ENCODE measurements at regions not wholly inside any gene's neighbourhood (a gene's known extent, or its start where the extent isn't known, plus 50 kb on each side); places are given as distances from the start of the nearest gene placed in this dataset.

DNA sequence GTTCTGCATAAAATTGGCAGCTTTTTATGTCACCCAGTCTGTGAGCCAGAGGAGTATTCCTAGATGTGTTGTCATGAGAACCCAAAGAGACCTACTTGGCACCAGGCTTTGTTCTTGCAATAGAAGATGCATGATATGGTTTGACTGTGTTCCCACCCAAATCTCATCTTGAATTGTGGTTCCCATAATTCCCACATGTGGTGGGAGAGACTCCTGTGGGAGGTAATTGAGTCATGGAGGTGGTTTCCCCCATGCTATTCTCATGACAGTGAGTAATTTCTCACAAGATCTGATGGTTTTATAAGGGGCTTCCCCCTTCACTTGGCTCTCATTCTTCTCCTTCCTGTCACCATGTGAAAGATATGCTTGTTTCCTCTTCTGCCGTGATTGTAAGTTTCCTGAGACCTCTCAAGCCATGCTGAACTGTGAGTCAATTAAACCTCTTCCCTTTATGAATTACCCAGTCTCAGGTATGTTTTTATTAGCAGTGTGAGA, 572.0 kb upstream of the ATP2B1 start:
- Mint-ChIP-seq H3K36me3 (no peaks in the 10 kb centered on the region), H3K27ac (no peak overlapping the region), H3K9me3 (peaks cover 2 to 31% (median 6%) of the 10 kb centered on the region in 3 donors), H3K4me1 (peaks cover 0 to 3% (median 3%) of the 10 kb centered on the region in 3 donors), H3K27me3 (no peaks in the 10 kb centered on the region), H3K4me3 (peak overlapping the region in 1 of 4 donors; percentile 50)

DNA sequence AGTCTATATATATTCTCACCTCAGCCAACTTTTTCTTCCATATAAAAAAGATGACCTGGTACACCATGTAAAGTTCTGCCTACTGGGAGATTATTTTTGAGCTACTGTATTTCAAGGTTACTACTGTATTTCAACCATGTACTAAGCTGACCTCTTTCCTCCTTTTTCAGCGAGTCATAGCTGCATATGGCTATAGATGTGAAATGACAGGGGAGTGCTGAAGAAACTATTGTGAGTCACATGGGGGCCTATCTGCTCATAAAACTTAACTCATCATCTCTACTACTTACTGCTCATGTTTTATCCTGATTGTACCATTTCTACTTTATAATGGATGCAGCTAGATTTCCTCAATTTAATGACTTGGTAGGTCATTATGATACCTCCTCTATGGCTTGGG, 571.4 kb upstream of the ATP2B1 start:
- no peaks in the 10 kb centered on the region for H3K36me3 Mint-ChIP-seq
- H3K27ac Mint-ChIP-seq, result no peak overlapping the region
- peaks cover 2 to 31% (median 6%) of the 10 kb centered on the region in 3 donors for H3K9me3 Mint-ChIP-seq
- no peak overlapping the region for H3K4me3 Mint-ChIP-seq
- peaks cover 0 to 3% (median 3%) of the 10 kb centered on the region in 3 donors for H3K4me1 Mint-ChIP-seq
- no peaks in the 10 kb centered on the region for H3K27me3 Mint-ChIP-seq

- H3K4me3 Mint-ChIP-seq, result no peak overlapping the region
- peaks cover 3% of the 10 kb centered on the region for H3K36me3 Mint-ChIP-seq
- peaks cover 0 to 3% (median 0%) of the 10 kb centered on the region in 3 donors for H3K4me1 Mint-ChIP-seq
- H3K27me3 Mint-ChIP-seq, result no peaks in the 10 kb centered on the region
- peaks cover 0 to 6% (median 0%) of the 10 kb centered on the region in 3 donors for H3K9me3 Mint-ChIP-seq
- H3K27ac Mint-ChIP-seq, result no peak overlapping the region
These were observed 566.5 kb upstream of the ATP2B1 start for GRCh38 chr12:90275088-90275487.

- Mint-ChIP-seq H3K36me3 (peaks cover 4% of the 10 kb centered on the region), H3K27me3 (no peaks in the 10 kb centered on the region), H3K4me1 (peaks cover 0 to 2% (median 0%) of the 10 kb centered on the region in 3 donors), H3K27ac (no peak overlapping the region), H3K9me3 (no peaks in the 10 kb centered on the region), H3K4me3 (no peak overlapping the region)
These were observed 565.8 kb upstream of the ATP2B1 start for GRCh38 chr12:90274407-90274806.

DNA sequence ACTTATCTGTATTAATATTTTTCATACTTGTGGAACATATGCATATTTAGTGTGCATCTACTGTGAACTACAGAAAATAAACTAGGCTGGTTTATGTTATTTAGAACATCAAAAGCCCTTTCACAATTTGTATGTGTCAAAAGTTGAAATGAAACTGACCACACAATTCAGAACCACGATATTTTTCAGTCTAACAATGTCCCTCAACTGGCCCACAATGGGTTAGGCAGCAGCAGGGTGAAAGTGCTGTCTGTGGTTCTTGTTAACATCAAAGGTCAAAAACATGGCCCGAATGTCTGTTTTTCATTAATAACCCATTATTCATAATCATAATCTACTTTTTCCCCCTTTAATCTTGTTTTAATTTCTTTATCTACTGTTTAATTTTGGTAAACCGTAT, 559.9 kb upstream of the ATP2B1 start:
- Mint-ChIP-seq H3K9me3 (peaks cover 0 to 1% (median 0%) of the 10 kb centered on the region in 3 donors), H3K4me1 (peaks cover 0 to 6% (median 4%) of the 10 kb centered on the region in 3 donors), H3K36me3 (peaks cover 6% of the 10 kb centered on the region), H3K4me3 (no peak overlapping the region), H3K27me3 (no peaks in the 10 kb centered on the region), H3K27ac (no peak overlapping the region)

GRCh38 chr12:90262251-90262650, 553.6 kb upstream of the ATP2B1 start:
- H3K36me3 Mint-ChIP-seq, result peaks cover 4% of the 10 kb centered on the region
- no peaks in the 10 kb centered on the region for H3K27me3 Mint-ChIP-seq
- H3K4me3 Mint-ChIP-seq, result no peak overlapping the region
- H3K4me1 Mint-ChIP-seq, result peaks cover 0 to 3% (median 2%) of the 10 kb centered on the region in 3 donors
- H3K9me3 Mint-ChIP-seq, result peaks cover 0 to 1% (median 0%) of the 10 kb centered on the region in 3 donors
- H3K27ac Mint-ChIP-seq, result no peak overlapping the region

GRCh38 chr12:90261283-90261682, 552.6 kb upstream of the ATP2B1 start:
- peaks cover 0 to 1% (median 0%) of the 10 kb centered on the region in 3 donors for H3K9me3 Mint-ChIP-seq
- H3K36me3 Mint-ChIP-seq, result peaks cover 4% of the 10 kb centered on the region
- no peak overlapping the region for H3K4me3 Mint-ChIP-seq
- no peaks in the 10 kb centered on the region for H3K27me3 Mint-ChIP-seq
- no peak overlapping the region for H3K27ac Mint-ChIP-seq
- peaks cover 0 to 2% (median 0%) of the 10 kb centered on the region in 3 donors for H3K4me1 Mint-ChIP-seq

DNA sequence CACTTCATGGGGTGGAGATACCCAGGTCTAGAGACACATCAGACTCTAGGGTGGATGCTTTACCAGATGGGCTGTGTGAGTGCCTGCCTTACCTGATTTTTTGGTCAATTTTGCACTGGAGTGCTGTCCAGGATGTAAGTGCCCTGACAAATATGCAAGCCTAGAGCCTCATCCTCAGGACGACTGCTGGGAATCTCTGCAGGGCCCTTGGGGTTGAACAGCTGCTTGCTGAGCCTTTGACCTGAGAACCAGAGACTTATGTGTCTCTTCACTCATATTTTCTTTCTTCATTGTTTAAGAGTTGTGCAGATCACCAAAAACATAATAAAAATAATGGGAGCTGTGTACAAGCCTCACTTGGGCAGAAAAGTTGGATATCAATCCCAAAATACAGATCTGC, 551.5 kb upstream of the ATP2B1 start:
- no peaks in the 10 kb centered on the region for H3K27me3 Mint-ChIP-seq

DNA sequence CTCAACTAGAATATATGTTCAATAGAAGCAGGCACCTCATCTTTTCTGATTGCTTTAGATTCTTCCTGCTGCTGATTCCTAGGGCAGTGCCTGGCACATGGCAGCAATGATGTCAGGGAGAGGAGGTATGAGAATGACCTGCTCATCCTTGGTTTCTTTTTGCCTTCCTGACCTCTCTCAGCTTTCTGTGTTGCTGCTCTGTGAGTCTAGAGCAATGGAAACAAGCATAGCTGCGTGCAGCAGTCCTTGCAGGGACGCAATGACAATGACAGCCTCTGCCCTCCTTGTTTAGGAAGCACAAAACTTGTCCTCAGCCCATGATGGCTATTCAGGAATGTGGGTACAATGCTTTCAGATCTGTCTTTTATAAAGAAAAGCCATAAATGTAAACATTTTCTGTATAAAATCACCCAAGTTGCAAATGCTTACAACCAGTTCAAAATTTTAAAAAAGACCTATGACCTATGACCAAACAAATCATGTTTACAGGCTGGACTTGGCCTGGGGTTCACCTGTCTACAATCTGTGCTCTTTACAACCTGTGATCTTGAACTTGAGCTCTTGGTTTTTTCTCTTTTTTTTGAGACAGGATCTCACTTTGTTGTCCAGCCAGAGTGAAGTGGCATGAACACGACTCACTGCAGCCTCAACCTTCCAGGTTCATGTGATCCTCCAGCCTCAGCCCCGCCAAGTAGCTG, 549.4 kb upstream of the ATP2B1 start:
- H3K4me3 Mint-ChIP-seq, result no peak overlapping the region
- H3K36me3 Mint-ChIP-seq, result no peaks in the 10 kb centered on the region
- no peak overlapping the region for H3K27ac Mint-ChIP-seq
- no peaks in the 10 kb centered on the region for H3K27me3 Mint-ChIP-seq
- no peaks in the 10 kb centered on the region for H3K9me3 Mint-ChIP-seq
- peaks cover 11 to 12% (median 11%) of the 10 kb centered on the region in 3 donors for H3K4me1 Mint-ChIP-seq

More for the DNA sequence above, 551.5 kb upstream of the ATP2B1 start:
- Mint-ChIP-seq H3K4me1 (peaks cover 0 to 2% (median 0%) of the 10 kb centered on the region in 3 donors), H3K4me3 (no peak overlapping the region), H3K9me3 (no peaks in the 10 kb centered on the region), H3K27ac (no peak overlapping the region), H3K36me3 (peaks cover 3% of the 10 kb centered on the region)

GRCh38 chr12:90254796-90255195, 546.2 kb upstream of the ATP2B1 start:
- no peak overlapping the region for H3K27ac Mint-ChIP-seq
- H3K4me1 Mint-ChIP-seq, result peaks cover 22 to 24% (median 23%) of the 10 kb centered on the region in 3 donors
- H3K36me3 Mint-ChIP-seq, result no peaks in the 10 kb centered on the region
- H3K9me3 Mint-ChIP-seq, result no peaks in the 10 kb centered on the region
- no peak overlapping the region for H3K4me3 Mint-ChIP-seq
- H3K27me3 Mint-ChIP-seq, result no peaks in the 10 kb centered on the region

GRCh38 chr12:90253674-90254181, 545.1 kb upstream of the ATP2B1 start:
- H3K27me3 Mint-ChIP-seq, result no peaks in the 10 kb centered on the region
- H3K27ac Mint-ChIP-seq, result peak overlapping the region; percentile 85 to 96 (median 94)
- no peaks in the 10 kb centered on the region for H3K36me3 Mint-ChIP-seq
- H3K4me1 Mint-ChIP-seq, result peaks cover 22 to 24% (median 23%) of the 10 kb centered on the region in 3 donors
- H3K4me3 Mint-ChIP-seq, result peak overlapping the region; percentile 64 to 89 (median 75)
- H3K9me3 Mint-ChIP-seq, result no peaks in the 10 kb centered on the region

DNA sequence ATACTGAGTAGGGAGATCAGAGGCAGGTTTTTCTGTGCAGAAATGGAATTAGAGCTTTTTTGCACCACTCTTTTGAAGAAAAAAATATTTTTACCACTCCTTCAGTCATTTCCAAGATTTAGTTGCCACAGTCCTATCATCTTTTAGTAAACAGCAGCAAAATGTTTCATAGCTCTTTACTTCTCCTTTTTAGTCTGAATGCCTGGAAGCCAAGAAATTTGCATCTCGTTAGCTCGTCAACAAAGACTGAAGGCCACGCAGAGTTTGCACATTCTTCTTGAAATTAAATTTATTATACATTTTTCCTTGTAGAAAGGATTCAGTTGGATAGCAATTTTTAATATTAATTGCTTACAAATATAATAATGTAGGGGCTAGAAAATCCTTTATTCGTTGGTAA, 544.5 kb upstream of the ATP2B1 start:
- Mint-ChIP-seq H3K36me3 (no peaks in the 10 kb centered on the region), H3K27ac (peak overlapping the region; percentile 85 to 96 (median 94)), H3K9me3 (no peaks in the 10 kb centered on the region), H3K4me3 (peak overlapping the region in 3 of 4 donors; percentile 5 to 89 (median 76)), H3K27me3 (no peaks in the 10 kb centered on the region), H3K4me1 (peaks cover 22 to 29% (median 26%) of the 10 kb centered on the region in 3 donors)

DNA sequence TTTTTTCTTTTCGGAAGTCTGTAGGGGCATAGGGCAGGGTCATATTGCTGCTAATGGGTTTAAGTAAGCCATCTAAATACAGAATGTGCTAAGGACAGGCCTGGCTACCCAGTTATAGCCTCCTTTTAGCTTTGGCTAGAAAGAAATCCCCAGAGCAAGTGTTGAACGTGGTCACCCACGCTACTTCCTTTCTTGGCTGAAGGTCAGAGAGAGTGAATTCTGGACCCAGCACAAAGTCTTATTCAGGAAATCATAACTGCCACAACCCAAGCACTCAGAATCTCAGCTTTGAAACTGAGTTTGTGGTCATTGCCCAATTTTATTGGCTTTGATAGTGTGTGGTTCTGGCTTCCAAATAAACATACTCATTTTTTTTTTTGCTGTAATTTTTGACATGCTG, 542.1 kb upstream of the ATP2B1 start:
- Mint-ChIP-seq H3K27ac (no peak overlapping the region), H3K4me3 (no peak overlapping the region), H3K9me3 (no peaks in the 10 kb centered on the region)

DNA sequence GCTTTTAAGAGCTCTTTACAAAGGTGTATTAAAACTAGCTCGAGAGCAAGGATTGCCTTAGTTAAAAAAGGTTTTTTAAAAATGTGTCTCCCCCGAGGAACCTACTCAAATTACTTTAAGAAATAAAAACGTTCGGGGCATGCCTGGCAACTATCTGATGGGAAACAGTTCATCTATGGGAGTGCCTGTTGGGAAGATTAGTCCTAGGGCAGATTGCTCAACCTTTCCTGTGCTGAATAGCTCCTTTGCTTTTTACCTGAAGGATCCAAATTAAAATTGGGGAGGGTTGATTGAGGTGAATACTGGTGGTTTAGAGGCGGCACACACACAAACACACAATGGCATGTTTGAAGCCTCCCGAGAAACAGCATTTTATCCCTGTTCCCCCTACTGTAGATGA, 541.4 kb upstream of the ATP2B1 start:
- H3K27ac Mint-ChIP-seq, result no peak overlapping the region
- H3K27me3 Mint-ChIP-seq, result no peaks in the 10 kb centered on the region
- no peaks in the 10 kb centered on the region for H3K9me3 Mint-ChIP-seq
- peaks cover 22 to 33% (median 26%) of the 10 kb centered on the region in 3 donors for H3K4me1 Mint-ChIP-seq
- no peak overlapping the region for H3K4me3 Mint-ChIP-seq
- H3K36me3 Mint-ChIP-seq, result no peaks in the 10 kb centered on the region

More for the DNA sequence above, 542.1 kb upstream of the ATP2B1 start:
- no peaks in the 10 kb centered on the region for H3K36me3 Mint-ChIP-seq
- H3K27me3 Mint-ChIP-seq, result no peaks in the 10 kb centered on the region
- H3K4me1 Mint-ChIP-seq, result peaks cover 22 to 33% (median 26%) of the 10 kb centered on the region in 3 donors

DNA sequence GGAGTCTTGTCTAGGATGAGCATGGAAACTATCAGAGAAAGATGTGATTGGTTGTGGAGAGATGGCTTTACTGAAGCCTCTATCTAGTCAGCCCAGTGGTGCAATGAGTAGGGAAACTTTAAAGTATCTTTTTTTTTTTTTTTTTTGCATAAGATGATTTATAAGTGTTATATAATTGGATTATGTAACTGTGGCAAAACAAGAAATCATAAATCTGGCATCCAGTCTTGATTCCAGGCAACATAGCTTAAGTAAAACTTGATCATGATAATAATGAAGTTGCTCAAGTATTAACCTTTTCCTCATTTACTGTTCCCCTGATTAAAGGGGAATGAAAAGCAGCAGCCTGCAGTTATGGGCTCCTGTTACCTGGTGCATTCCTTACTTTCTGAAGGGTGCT, 538.0 kb upstream of the ATP2B1 start:
- peaks cover 12 to 18% (median 17%) of the 10 kb centered on the region in 3 donors for H3K4me1 Mint-ChIP-seq
- H3K9me3 Mint-ChIP-seq, result peaks cover 0 to 1% (median 0%) of the 10 kb centered on the region in 3 donors
- H3K36me3 Mint-ChIP-seq, result no peaks in the 10 kb centered on the region
- peaks cover 1% of the 10 kb centered on the region for H3K27me3 Mint-ChIP-seq
- no peak overlapping the region for H3K4me3 Mint-ChIP-seq
- H3K27ac Mint-ChIP-seq, result no peak overlapping the region

Measured in IgD-negative memory B cell (primary cell).